Tibial nerve (tissue), 4 donors: ENCODE measurements at regions not wholly inside any gene's neighbourhood (a gene's known extent, or its start where the extent isn't known, plus 50 kb on each side); places are given as distances from the start of the nearest gene placed in this dataset.

ENCODE experiments used
- EP300 ChIP-seq, 2 donors: sonication (generic); formaldehyde crosslinking; IDR thresholded peaks; one replicate each; pipeline ENCODE4 v1.6.1; 2017; ENCODE audit warnings: antibody characterized with exemption in 2 of 2, mild to moderate bottlenecking in 1 of 2
- POLR2A ChIP-seq, 2 donors: fragments of 450-650 bp; IDR thresholded peaks; one replicate each; pipeline ENCODE4 v1.6.1; 2017; ENCODE audit warnings: antibody characterized with exemption in 2 of 2, mild to moderate bottlenecking in 2 of 2, moderate library complexity in 2 of 2
- TF ChIP-seq, protein P1 (sequence below), 5 experiments: fragments of 200-600 bp in 3 of 5; fragments of 450-650 bp in 2 of 5; sonication (generic) in 3 of 5; IDR thresholded peaks; one replicate each; pipeline ENCODE4 v1.5.1; 2016 to 2019; ENCODE audit warnings: antibody characterized with exemption in 5 of 5, mild to moderate bottlenecking in 3 of 5, moderate library complexity in 2 of 5

DNA sequence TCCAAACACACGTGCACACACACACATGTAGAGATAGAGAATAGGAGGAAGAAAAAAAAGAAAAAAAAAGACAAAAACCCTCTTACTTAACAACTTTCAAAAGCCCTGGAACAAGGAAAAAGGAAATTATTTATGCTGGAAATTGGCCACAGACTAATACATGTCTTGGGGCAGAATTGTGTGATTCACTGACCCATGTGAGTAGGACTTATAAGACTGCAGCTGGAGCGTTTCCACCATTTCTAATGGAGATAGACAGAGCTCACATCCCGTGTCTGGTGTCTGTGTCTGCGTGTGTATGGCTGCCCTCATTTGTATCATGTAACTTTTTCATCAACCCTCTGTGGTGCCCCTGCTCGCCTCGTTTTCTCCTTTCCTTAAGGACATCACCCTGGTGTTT, 99.8 kb upstream of the PDE10A start:
- TF ChIP-seq, protein P1, sequence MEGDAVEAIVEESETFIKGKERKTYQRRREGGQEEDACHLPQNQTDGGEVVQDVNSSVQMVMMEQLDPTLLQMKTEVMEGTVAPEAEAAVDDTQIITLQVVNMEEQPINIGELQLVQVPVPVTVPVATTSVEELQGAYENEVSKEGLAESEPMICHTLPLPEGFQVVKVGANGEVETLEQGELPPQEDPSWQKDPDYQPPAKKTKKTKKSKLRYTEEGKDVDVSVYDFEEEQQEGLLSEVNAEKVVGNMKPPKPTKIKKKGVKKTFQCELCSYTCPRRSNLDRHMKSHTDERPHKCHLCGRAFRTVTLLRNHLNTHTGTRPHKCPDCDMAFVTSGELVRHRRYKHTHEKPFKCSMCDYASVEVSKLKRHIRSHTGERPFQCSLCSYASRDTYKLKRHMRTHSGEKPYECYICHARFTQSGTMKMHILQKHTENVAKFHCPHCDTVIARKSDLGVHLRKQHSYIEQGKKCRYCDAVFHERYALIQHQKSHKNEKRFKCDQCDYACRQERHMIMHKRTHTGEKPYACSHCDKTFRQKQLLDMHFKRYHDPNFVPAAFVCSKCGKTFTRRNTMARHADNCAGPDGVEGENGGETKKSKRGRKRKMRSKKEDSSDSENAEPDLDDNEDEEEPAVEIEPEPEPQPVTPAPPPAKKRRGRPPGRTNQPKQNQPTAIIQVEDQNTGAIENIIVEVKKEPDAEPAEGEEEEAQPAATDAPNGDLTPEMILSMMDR (IDR thresholded peaks at IDR 0.05) = no peak
- TF ChIP-seq POLR2A (IDR thresholded peaks at IDR 0.05) = no peak
- no peak for TF ChIP-seq EP300 (IDR thresholded peaks at IDR 0.05)
